GM23338 (cell line): ENCODE measurements at regions not wholly inside any gene's neighbourhood (a gene's known extent, or its start where the extent isn't known, plus 50 kb on each side); places are given as distances from the start of the nearest gene placed in this dataset.

Experiments used
- ATAC-seq: fragments of 200-7000 bp; cut with Tn5 transposase; 3 replicates; pipeline ENCODE4 v1.9.1; 2020
- DNase-seq: peaks from one replicate; pipeline ENCODE4 v3.0.0-alpha.2; 2015; ENCODE audit warnings: low spot score
- H2AFZ ChIP-seq: fragments of 200-600 bp; sonication (generic); 2 replicates; pipeline ENCODE4 v1.8.0; 2016; ENCODE audit warnings: antibody characterized with exemption, mild to moderate bottlenecking, moderate library complexity
- H3F3A ChIP-seq: fragments of 200-600 bp; sonication (generic); replicated peaks from 2 replicates; pipeline ENCODE4 v1.8.0; 2017; ENCODE audit warnings: antibody characterized with exemption, mixed run types, low read depth
- H3K27ac ChIP-seq: fragments of 200-600 bp; sonication (generic); 2 replicates; pipeline ENCODE4 v1.6.1; 2016; ENCODE audit warnings: low read depth
- H3K27me3 ChIP-seq: fragments of 200-600 bp; sonication (generic); 2 replicates; pipeline ENCODE4 v1.8.0; 2016; ENCODE audit warnings: mild to moderate bottlenecking, mixed run types, moderate library complexity; ENCODE audit not compliant: insufficient read depth
- H3K36me3 ChIP-seq: fragments of 200-600 bp; sonication (generic); 2 replicates; pipeline ENCODE4 v1.8.0; 2016; ENCODE audit warnings: mild to moderate bottlenecking; ENCODE audit not compliant: insufficient read depth
- H3K4me1 ChIP-seq: fragments of 200-600 bp; sonication (generic); 2 replicates; pipeline ENCODE4 v1.8.0; 2016; ENCODE audit warnings: mild to moderate bottlenecking, moderate library complexity; ENCODE audit not compliant: insufficient read depth
- H3K4me2 ChIP-seq: fragments of 200-600 bp; sonication (generic); 2 replicates; pipeline ENCODE4 v1.7.1; 2017; ENCODE audit warnings: mixed run types
- H3K4me3 ChIP-seq: fragments of 200-600 bp; sonication (generic); 2 replicates; pipeline ENCODE4 v1.6.1; 2016; ENCODE audit warnings: mixed run types
- H3K79me2 ChIP-seq: fragments of 200-600 bp; sonication (generic); replicated peaks from 2 replicates; pipeline ENCODE4 v1.8.0; 2017; ENCODE audit warnings: mild to moderate bottlenecking; ENCODE audit not compliant: insufficient read depth
- H3K9me2 ChIP-seq: fragments of 200-600 bp; sonication (generic); 2 replicates; pipeline ENCODE4 v1.8.0; 2017; ENCODE audit not compliant: insufficient read depth
- H4K20me1 ChIP-seq: fragments of 200-600 bp; sonication (generic); replicated peaks from 2 replicates; pipeline ENCODE4 v1.8.0; 2017; ENCODE audit warnings: mild to moderate bottlenecking; ENCODE audit not compliant: insufficient read depth
- H3K27ac Mint-ChIP-seq: 2 replicates; pipeline ENCODE4 v1.8.0; 2020; ENCODE audit warnings: inconsistent platforms, mild to moderate bottlenecking, moderate library complexity, mixed read lengths
- H3K27me3 Mint-ChIP-seq: 3 replicates; pipeline ENCODE4 v1.8.0; 2022; ENCODE audit warnings: low read depth, mild to moderate bottlenecking, moderate library complexity, mixed read lengths, inconsistent platforms; ENCODE audit not compliant: insufficient read depth, poor library complexity
- H3K36me3 Mint-ChIP-seq: 3 replicates; pipeline ENCODE4 v1.8.0; 2021; ENCODE audit warnings: low read depth, mild to moderate bottlenecking, inconsistent platforms, moderate library complexity, mixed read lengths
- H3K4me1 Mint-ChIP-seq: 3 replicates; pipeline ENCODE4 v1.8.0; 2020; ENCODE audit warnings: mild to moderate bottlenecking, inconsistent platforms, mixed read lengths
- H3K4me3 Mint-ChIP-seq: 3 replicates; pipeline ENCODE4 v1.8.0; 2021; ENCODE audit warnings: moderate library complexity, mild to moderate bottlenecking, inconsistent platforms, mixed read lengths
- H3K9me3 Mint-ChIP-seq: 3 replicates; pipeline ENCODE4 v1.8.0; 2020; ENCODE audit warnings: moderate library complexity, mild to moderate bottlenecking, inconsistent platforms, mixed read lengths
- CTCF ChIP-seq, 2 experiments: fragments of 200-600 bp in 1 of 2; sonication (generic) in 1 of 2; conservative IDR thresholded peaks; 2 replicates each; pipeline versions ENCODE4 v1.5.1 to v1.6.1; 2016 to 2017; ENCODE audit warnings: antibody characterized with exemption in 2 of 2, low read depth in 2 of 2, mild to moderate bottlenecking in 2 of 2, moderate library complexity in 1 of 2
- ETS1 ChIP-seq: IDR thresholded peaks from 2 replicates; pipeline ENCODE4 v1.6.1; 2016; ENCODE audit warnings: antibody characterized with exemption
- EZH2 ChIP-seq: fragments of 200-600 bp; sonication (generic); IDR thresholded peaks from one replicate; pipeline ENCODE4 v1.8.0; 2017; ENCODE audit warnings: antibody characterized with exemption, mild to moderate bottlenecking, low read depth; ENCODE audit not compliant: unreplicated experiment
- EZH2phosphoT487 ChIP-seq: fragments of 200-600 bp; sonication (generic); IDR thresholded peaks from one replicate; pipeline ENCODE4 v1.8.1; 2018; ENCODE audit warnings: antibody characterized with exemption; ENCODE audit not compliant: unreplicated experiment
- JUNB ChIP-seq: IDR thresholded peaks from one replicate; pipeline ENCODE4 v1.6.1; 2016; ENCODE audit warnings: antibody characterized with exemption; ENCODE audit not compliant: unreplicated experiment
- NANOG ChIP-seq: IDR thresholded peaks from 2 replicates; pipeline ENCODE4 v1.6.1; 2016; ENCODE audit warnings: antibody characterized with exemption, borderline replicate concordance
- POLR2AphosphoS5 ChIP-seq: IDR thresholded peaks from 2 replicates; pipeline ENCODE4 v1.6.1; 2016; ENCODE audit warnings: antibody characterized with exemption, low read depth
- STAT1 ChIP-seq: IDR thresholded peaks from one replicate; pipeline ENCODE4 v1.6.1; 2016; ENCODE audit warnings: antibody characterized with exemption; ENCODE audit not compliant: unreplicated experiment
- ZNF114 ChIP-seq: fragments of 250-450 bp; sonication (Bioruptor Pico); IDR thresholded peaks from 2 replicates; pipeline ENCODE4 v1.5.0; 2020; ENCODE audit warnings: mild to moderate bottlenecking, moderate library complexity
- ZNF331 ChIP-seq: fragments of 250-450 bp; sonication (Bioruptor Pico); IDR thresholded peaks from 2 replicates; pipeline ENCODE4 v1.5.0; 2020; ENCODE audit warnings: low read depth, mild to moderate bottlenecking, moderate library complexity
- ZNF462 ChIP-seq: fragments of 250-450 bp; sonication (Bioruptor Pico); IDR thresholded peaks from 2 replicates; pipeline ENCODE4 v1.5.0; 2020; ENCODE audit warnings: mild to moderate bottlenecking, moderate library complexity

GRCh38 chr3:177889161-177889560, 647.1 kb upstream of the KCNMB2 start:
- Histone ChIP-seq H3K79me2 (no peaks in the 10 kb centered on the region), H3K4me1 (no peaks in the 10 kb centered on the region), H3K9me2 (no peaks in the 10 kb centered on the region), H3K27ac (no peak overlapping the region), H3K4me3 (no peak overlapping the region), H3K27me3 (no peaks in the 10 kb centered on the region), H3K36me3 (no peaks in the 10 kb centered on the region), H3F3A (no peaks in the 10 kb centered on the region), H2AFZ (no peak overlapping the region), H3K4me2 (no peak overlapping the region), H4K20me1 (no peaks in the 10 kb centered on the region)
- Mint-ChIP-seq H3K4me1 (no peaks in the 10 kb centered on the region), H3K36me3 (no peaks in the 10 kb centered on the region), H3K9me3 (no peaks in the 10 kb centered on the region; the same call in 2 of the 3 replicates), H3K4me3 (no peak overlapping the region), H3K27ac (no peak overlapping the region), H3K27me3 (no peaks in the 10 kb centered on the region)
- TF ChIP-seq CTCF (conservative IDR thresholded peaks at IDR 0.05; ENCODE audit: low read depth in 2 of 2) (no peak), ZNF331 (CRISPR knock-in tag) (no peak), ZNF114 (CRISPR knock-in tag) (no peak)
- ATAC-seq: no peak
- no peak for DNase-seq

GRCh38 chr3:177889652-177890358, 646.4 kb upstream of the KCNMB2 start:
- DNase-seq (no peak), ATAC-seq (no peak)
- H3F3A ChIP-seq: no peaks in the 10 kb centered on the region
- 0 out of 2 replicates have a peak overlapping the region, but pooled peaks have one; percentile 43 for H2AFZ ChIP-seq
- no peaks in the 10 kb centered on the region for H3K36me3 Mint-ChIP-seq
- H3K4me1 ChIP-seq: no peaks in the 10 kb centered on the region
- H3K4me1 Mint-ChIP-seq: no peaks in the 10 kb centered on the region
- no peaks in the 10 kb centered on the region for H3K9me2 ChIP-seq
- no peaks in the 10 kb centered on the region for H3K27me3 ChIP-seq
- H3K79me2 ChIP-seq: no peaks in the 10 kb centered on the region
- H3K27ac Mint-ChIP-seq: no peak overlapping the region
- no peaks in the 10 kb centered on the region for H3K36me3 ChIP-seq
- no peak overlapping the region for H3K4me3 ChIP-seq
- no peaks in the 10 kb centered on the region; the same call in 2 of the 3 replicates for H3K9me3 Mint-ChIP-seq
- no peak overlapping the region for H3K27ac ChIP-seq
- H4K20me1 ChIP-seq: no peaks in the 10 kb centered on the region
- H3K27me3 Mint-ChIP-seq: no peaks in the 10 kb centered on the region
- H3K4me2 ChIP-seq: no peak overlapping the region
- no peak overlapping the region for H3K4me3 Mint-ChIP-seq
- TF ChIP-seq ZNF462 (no peak), POLR2AphosphoS5 (no peak), STAT1 (no peak), EZH2phosphoT487 (no peak), NANOG (no peak), ETS1 (no peak), EZH2 (no peak), ZNF114 (CRISPR knock-in tag) (no peak), JUNB (no peak)
